ENCODE measurements at regions not wholly inside any gene's neighbourhood (a gene's known extent, or its start where the extent isn't known, plus 50 kb on each side); places are given as distances from the start of the nearest gene placed in this dataset.

- no peak overlapping the region for H3K4me3 ChIP-seq (replicated peaks; ENCODE audit: insufficient read depth, low read length)
- no peak for DNase-seq (ENCODE audit: low read depth in 1 of 2, low spot score in 1 of 2)
- no peaks in the 10 kb centered on the region for H3K27me3 ChIP-seq (ENCODE audit: insufficient read depth, poor library complexity, severe bottlenecking)
Measured at GRCh38 chr10:33920351-33920750, 585.9 kb upstream of the NRP1 start.

GRCh38 chr10:33919244-33919643 lies 584.8 kb upstream of the NRP1 start:
- TF ChIP-seq CTCF (IDR thresholded peaks at IDR 0.05; ENCODE audit: insufficient read depth, low read length) (no peak), REST (IDR thresholded peaks at IDR 0.05; ENCODE audit: insufficient replicate concordance, low read depth) (no peak), POLR2AphosphoS5 (IDR thresholded peaks at IDR 0.05; ENCODE audit: low read depth) (no peak), GABPA (IDR thresholded peaks at IDR 0.05; ENCODE audit: low read depth) (no peak), SPI1 (IDR thresholded peaks at IDR 0.05; ENCODE audit: borderline replicate concordance, low read depth) (no peak)
- H3K27me3 ChIP-seq (ENCODE audit: insufficient read depth, poor library complexity, severe bottlenecking) = no peaks in the 10 kb centered on the region
- H3K4me3 ChIP-seq (replicated peaks; ENCODE audit: insufficient read depth, low read length) = no peak overlapping the region
- no peak overlapping the region for H3K27ac ChIP-seq (replicated peaks)
- no peak for DNase-seq (ENCODE audit: low read depth in 1 of 2, low spot score in 1 of 2)

More at GRCh38 chr10:33920351-33920750, 585.9 kb upstream of the NRP1 start:
- no peak overlapping the region for H3K27ac ChIP-seq (replicated peaks)
- TF ChIP-seq CTCF (IDR thresholded peaks at IDR 0.05; ENCODE audit: insufficient read depth, low read length) (no peak), POLR2AphosphoS5 (IDR thresholded peaks at IDR 0.05; ENCODE audit: low read depth) (no peak), SPI1 (IDR thresholded peaks at IDR 0.05; ENCODE audit: borderline replicate concordance, low read depth) (no peak), REST (IDR thresholded peaks at IDR 0.05; ENCODE audit: insufficient replicate concordance, low read depth) (no peak), GABPA (IDR thresholded peaks at IDR 0.05; ENCODE audit: low read depth) (no peak)

GRCh38 chr10:33917069-33917780 lies 582.8 kb upstream of the NRP1 start:
- Histone ChIP-seq H3K27me3 (ENCODE audit: insufficient read depth, poor library complexity, severe bottlenecking) (no peaks in the 10 kb centered on the region), H3K27ac (replicated peaks) (no peak overlapping the region), H3K4me3 (replicated peaks; ENCODE audit: insufficient read depth, low read length) (no peak overlapping the region)
- TF ChIP-seq GABPA (IDR thresholded peaks at IDR 0.05; ENCODE audit: low read depth) (no peak), SPI1 (IDR thresholded peaks at IDR 0.05; ENCODE audit: borderline replicate concordance, low read depth) (no peak), CTCF (IDR thresholded peaks at IDR 0.05; ENCODE audit: insufficient read depth, low read length) (no peak), REST (IDR thresholded peaks at IDR 0.05; ENCODE audit: insufficient replicate concordance, low read depth) (no peak), POLR2AphosphoS5 (IDR thresholded peaks at IDR 0.05; ENCODE audit: low read depth) (no peak)
- no peak for DNase-seq (ENCODE audit: low read depth in 1 of 2, low spot score in 1 of 2)

Measured in HL-60 (cell line).